ENCODE measurements at regions not wholly inside any gene's neighbourhood (a gene's known extent, or its start where the extent isn't known, plus 50 kb on each side); places are given as distances from the start of the nearest gene placed in this dataset.

- FAIRE-seq (no peak), DNase-seq (ENCODE audit: low read depth) (no peak)
- no peak overlapping the region for H3K4me3 ChIP-seq (ENCODE audit: low read depth, low read length)
- H3K27me3 ChIP-seq (ENCODE audit: control insufficient read depth, insufficient read depth, low read length): no peaks in the 10 kb centered on the region
- no peaks in the 10 kb centered on the region for H3K36me3 ChIP-seq (ENCODE audit: control insufficient read depth, insufficient read depth, low read length)
- TF ChIP-seq CTCF (IDR thresholded peaks at IDR 0.05; ENCODE audit: insufficient read depth, low read length, severe bottlenecking): no peak
Measured at GRCh38 chr7:156180451-156181229, 368.4 kb upstream of the SHH start.

DNA sequence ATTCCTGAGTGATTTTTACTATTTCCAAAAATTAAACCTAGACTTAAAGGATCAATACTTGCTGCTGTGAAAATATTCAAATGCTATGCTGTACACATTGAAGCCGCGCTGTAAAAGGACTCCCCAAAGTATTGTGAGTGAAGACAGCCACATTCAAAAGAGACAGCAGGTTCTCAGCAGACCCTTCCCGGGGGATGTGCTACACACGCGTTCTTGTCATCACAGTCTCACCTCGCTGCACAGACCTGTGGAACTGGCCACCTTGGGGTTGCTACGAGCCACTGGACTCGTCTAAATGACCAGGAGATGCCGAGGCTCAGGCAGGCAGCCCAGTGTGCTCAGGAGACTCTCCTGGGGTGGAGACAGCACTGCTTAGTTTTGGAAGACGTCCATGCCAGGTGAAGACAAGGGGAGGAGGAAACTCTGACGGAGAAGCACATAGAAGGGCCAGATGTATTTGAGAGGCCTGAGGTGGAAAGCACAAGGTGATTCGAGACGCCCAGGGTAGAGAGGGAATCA, 367.7 kb upstream of the SHH start:
- H3K27me3 ChIP-seq (ENCODE audit: control insufficient read depth, insufficient read depth, low read length): no peaks in the 10 kb centered on the region
- no peak overlapping the region for H3K4me3 ChIP-seq (ENCODE audit: low read depth, low read length)
- DNase-seq (ENCODE audit: low read depth) (no peak), FAIRE-seq (no peak)
- no peak for TF ChIP-seq CTCF (IDR thresholded peaks at IDR 0.05; ENCODE audit: insufficient read depth, low read length, severe bottlenecking)
- no peaks in the 10 kb centered on the region for H3K36me3 ChIP-seq (ENCODE audit: control insufficient read depth, insufficient read depth, low read length)

- DNase-seq (ENCODE audit: low read depth) (no peak), FAIRE-seq (no peak)
- H3K27me3 ChIP-seq (ENCODE audit: control insufficient read depth, insufficient read depth, low read length): no peaks in the 10 kb centered on the region
- TF ChIP-seq CTCF (IDR thresholded peaks at IDR 0.05; ENCODE audit: insufficient read depth, low read length, severe bottlenecking): no peak
- no peak overlapping the region for H3K4me3 ChIP-seq (ENCODE audit: low read depth, low read length)
- H3K36me3 ChIP-seq (ENCODE audit: control insufficient read depth, insufficient read depth, low read length): no peaks in the 10 kb centered on the region
Measured at GRCh38 chr7:156178857-156179256, 366.6 kb upstream of the SHH start.

- DNase-seq (ENCODE audit: low read depth) (no peak), FAIRE-seq (no peak)
- TF ChIP-seq CTCF (IDR thresholded peaks at IDR 0.05; ENCODE audit: insufficient read depth, low read length, severe bottlenecking): no peak
- Histone ChIP-seq H3K36me3 (ENCODE audit: control insufficient read depth, insufficient read depth, low read length) (no peaks in the 10 kb centered on the region), H3K27me3 (ENCODE audit: control insufficient read depth, insufficient read depth, low read length) (no peaks in the 10 kb centered on the region), H3K4me3 (ENCODE audit: low read depth, low read length) (no peak overlapping the region)
Measured at GRCh38 chr7:156178214-156178613, 366.0 kb upstream of the SHH start.

GRCh38 chr7:156177422-156178055, 365.3 kb upstream of the SHH start:
- Histone ChIP-seq H3K36me3 (ENCODE audit: control insufficient read depth, insufficient read depth, low read length) (no peaks in the 10 kb centered on the region), H3K27me3 (ENCODE audit: control insufficient read depth, insufficient read depth, low read length) (no peaks in the 10 kb centered on the region), H3K4me3 (ENCODE audit: low read depth, low read length) (no peak overlapping the region)
- TF ChIP-seq CTCF (IDR thresholded peaks at IDR 0.05; ENCODE audit: insufficient read depth, low read length, severe bottlenecking): no peak
- DNase-seq (ENCODE audit: low read depth) (no peak), FAIRE-seq (no peak)

Measured in bronchial epithelial cell (primary cell).